Thyroid gland (tissue), 4 donors: ENCODE measurements at regions not wholly inside any gene's neighbourhood (a gene's known extent, or its start where the extent isn't known, plus 50 kb on each side); places are given as distances from the start of the nearest gene placed in this dataset.

ENCODE experiments used
- DNase-seq, 2 donors: peaks; one replicate each; pipeline ENCODE4 v3.0.0-alpha.2; 2019
- H3K27ac ChIP-seq, 3 donors: fragments of 200-600 bp; sonication (generic); 1 replicate in 2 of 3; 2 replicates in 1 of 3; pipeline ENCODE4 v1.5.1; 2016 to 2019; ENCODE audit warnings: mild to moderate bottlenecking in 1 of 3, moderate library complexity in 1 of 3
- H3K27me3 ChIP-seq: fragments of 200-600 bp; sonication (generic); one replicate; pipeline ENCODE4 v1.5.1; 2019
- H3K36me3 ChIP-seq, 2 donors: fragments of 200-600 bp; sonication (generic); one replicate each; pipeline ENCODE4 v1.5.1; 2016 to 2019
- H3K4me1 ChIP-seq, 2 donors: fragments of 200-600 bp; sonication (generic); one replicate each; pipeline ENCODE4 v1.5.1; 2017 to 2019
- H3K4me3 ChIP-seq, 3 donors: fragments of 200-600 bp; sonication (generic); replicated peaks in 1 of 3; 1 replicate in 2 of 3; 2 replicates in 1 of 3; pipeline ENCODE4 v1.5.1; 2016; ENCODE audit warnings: mild to moderate bottlenecking in 1 of 3
- H3K9me3 ChIP-seq: fragments of 200-600 bp; sonication (generic); one replicate; pipeline ENCODE4 v1.5.1; 2017
- POLR2A ChIP-seq, 2 donors: fragments of 450-650 bp; IDR thresholded peaks; one replicate each; pipeline ENCODE4 v1.6.1; 2017; ENCODE audit warnings: antibody characterized with exemption in 2 of 2, mild to moderate bottlenecking in 2 of 2, moderate library complexity in 1 of 2
- WGBS, 2 donors: methylation state at CpG; one replicate each; pipeline ENCODE4 v1.1.5; 2017; 5-methylcytosine and 5-hydroxymethylcytosine counted together
- intact Hi-C: fragments of 100-400 bp; cut with DNase I; formaldehyde crosslinking; loops from one replicate; pipeline ENCODE4 v1.15.1; 2023
- TF ChIP-seq, protein P1 (sequence below), 6 experiments: fragments of 200-600 bp in 3 of 6; fragments of 450-650 bp in 3 of 6; sonication (generic) in 3 of 6; IDR thresholded peaks; one replicate each; pipeline ENCODE4 v1.5.1; 2016 to 2019; ENCODE audit warnings: antibody characterized with exemption in 6 of 6, mild to moderate bottlenecking in 2 of 6, inconsistent platforms in 1 of 6, moderate library complexity in 1 of 6

DNA sequence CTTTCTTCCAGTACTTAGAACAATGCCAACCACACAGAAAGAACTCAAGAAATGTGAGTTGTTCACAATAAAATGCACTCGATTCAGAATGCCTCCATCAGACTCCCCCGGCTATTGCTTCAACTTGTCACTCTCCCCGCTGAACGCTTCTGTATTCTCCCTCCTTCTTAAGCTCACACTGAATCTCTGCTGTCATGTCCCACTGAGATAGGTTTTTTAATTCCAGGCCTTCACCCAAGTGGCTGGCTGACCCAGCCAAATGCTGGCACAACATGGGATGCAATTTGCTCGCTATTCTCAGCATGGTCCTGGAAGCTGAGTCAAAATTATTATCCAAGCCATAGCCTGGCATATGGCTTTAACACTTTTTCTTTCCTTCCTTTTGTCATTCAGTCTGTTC is 76.8 kb upstream of the SERP2 start:
- 94% methylated on average over 5 of the region's 5 CpGs for WGBS, 2 donors
- H3K36me3 ChIP-seq, result no peaks in the 10 kb centered on the region
- peaks cover 14 to 17% of the 10 kb centered on the region in 2 donors for H3K4me1 ChIP-seq
- H3K9me3 ChIP-seq, result no peaks in the 10 kb centered on the region
- no peak for DNase-seq
- intact Hi-C loops, result no loop called here
- H3K4me3 ChIP-seq, result no peak overlapping the region
- H3K27me3 ChIP-seq, result no peaks in the 10 kb centered on the region
- no peak overlapping the region for H3K27ac ChIP-seq
- no peak for TF ChIP-seq POLR2A (IDR thresholded peaks at IDR 0.05)
- TF ChIP-seq, protein P1, sequence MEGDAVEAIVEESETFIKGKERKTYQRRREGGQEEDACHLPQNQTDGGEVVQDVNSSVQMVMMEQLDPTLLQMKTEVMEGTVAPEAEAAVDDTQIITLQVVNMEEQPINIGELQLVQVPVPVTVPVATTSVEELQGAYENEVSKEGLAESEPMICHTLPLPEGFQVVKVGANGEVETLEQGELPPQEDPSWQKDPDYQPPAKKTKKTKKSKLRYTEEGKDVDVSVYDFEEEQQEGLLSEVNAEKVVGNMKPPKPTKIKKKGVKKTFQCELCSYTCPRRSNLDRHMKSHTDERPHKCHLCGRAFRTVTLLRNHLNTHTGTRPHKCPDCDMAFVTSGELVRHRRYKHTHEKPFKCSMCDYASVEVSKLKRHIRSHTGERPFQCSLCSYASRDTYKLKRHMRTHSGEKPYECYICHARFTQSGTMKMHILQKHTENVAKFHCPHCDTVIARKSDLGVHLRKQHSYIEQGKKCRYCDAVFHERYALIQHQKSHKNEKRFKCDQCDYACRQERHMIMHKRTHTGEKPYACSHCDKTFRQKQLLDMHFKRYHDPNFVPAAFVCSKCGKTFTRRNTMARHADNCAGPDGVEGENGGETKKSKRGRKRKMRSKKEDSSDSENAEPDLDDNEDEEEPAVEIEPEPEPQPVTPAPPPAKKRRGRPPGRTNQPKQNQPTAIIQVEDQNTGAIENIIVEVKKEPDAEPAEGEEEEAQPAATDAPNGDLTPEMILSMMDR (IDR thresholded peaks at IDR 0.05), result no peak

DNA sequence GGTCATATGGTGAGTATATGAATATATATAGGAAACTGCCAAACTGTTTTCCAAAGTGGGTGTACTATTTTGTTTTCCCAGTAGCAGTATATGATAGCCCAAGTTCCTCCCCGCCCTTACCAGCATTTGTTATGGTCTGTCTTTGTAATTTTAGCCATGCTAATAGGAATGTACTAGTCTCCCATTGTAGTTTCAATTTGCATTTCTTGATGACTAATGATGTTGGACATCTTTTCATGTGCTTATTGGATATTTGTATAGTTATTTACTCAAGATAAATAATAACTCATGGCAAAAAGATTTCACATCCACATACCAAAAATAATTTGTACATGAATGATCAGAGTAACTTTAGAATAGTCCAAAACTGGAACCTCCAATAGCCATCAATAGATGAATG is 75.3 kb upstream of the SERP2 start:
- peaks cover 14 to 23% of the 10 kb centered on the region in 2 donors for H3K4me1 ChIP-seq
- no peak for DNase-seq
- no peaks in the 10 kb centered on the region for H3K27me3 ChIP-seq
- no peak overlapping the region for H3K4me3 ChIP-seq
- H3K27ac ChIP-seq, result no peak overlapping the region
- WGBS, 2 donors, result 97 to 100% methylated on average over 1 of the region's 1 CpG
- intact Hi-C loops, result no loop called here
- no peaks in the 10 kb centered on the region for H3K36me3 ChIP-seq
- TF ChIP-seq, protein P1 (IDR thresholded peaks at IDR 0.05), result no peak
- no peak for TF ChIP-seq POLR2A (IDR thresholded peaks at IDR 0.05)
- no peaks in the 10 kb centered on the region for H3K9me3 ChIP-seq

DNA sequence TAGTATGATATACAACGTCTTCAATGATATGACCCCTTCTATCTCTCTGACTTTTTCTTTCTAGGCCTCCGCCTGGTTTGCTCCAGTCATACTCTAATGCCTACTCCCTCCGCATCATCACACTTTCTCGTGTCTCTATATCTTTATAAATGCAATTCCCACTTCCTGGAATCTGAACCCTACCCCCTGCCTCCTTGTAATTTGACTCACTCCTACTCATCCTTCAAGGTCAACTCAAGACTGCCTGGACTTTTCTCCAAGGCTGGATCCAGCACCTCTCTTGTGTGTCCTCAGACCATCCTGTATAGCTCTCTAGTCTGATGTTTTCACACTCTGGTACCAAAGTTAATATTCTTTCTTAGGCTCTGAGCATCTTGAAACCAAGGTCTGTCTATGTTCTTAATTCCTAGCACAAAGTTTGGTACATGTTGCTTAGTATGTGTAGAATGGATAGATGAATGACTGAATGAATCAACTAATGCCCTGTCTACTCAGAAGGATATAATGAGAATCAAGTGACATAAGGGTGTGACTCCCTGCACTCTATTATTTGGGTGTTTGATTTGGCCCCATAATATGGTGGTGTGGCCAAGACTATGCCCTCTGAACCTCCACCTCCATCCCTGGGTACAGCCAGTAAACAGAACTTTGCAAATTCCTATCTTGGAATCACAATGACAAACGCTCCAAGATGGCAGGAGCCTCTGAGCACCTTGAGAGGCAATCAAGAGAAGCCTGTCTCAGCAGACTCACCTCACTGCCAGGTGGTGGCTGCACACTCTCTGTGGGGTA is 74.3 kb upstream of the SERP2 start:
- H3K4me1 ChIP-seq, result peaks cover 14 to 32% of the 10 kb centered on the region in 2 donors
- no peak overlapping the region for H3K27ac ChIP-seq
- intact Hi-C loops, result no loop called here
- no peaks in the 10 kb centered on the region for H3K9me3 ChIP-seq
- DNase-seq, result no peak
- 84 to 86% methylated on average over 5 of the region's 5 CpGs for WGBS, 2 donors
- H3K36me3 ChIP-seq, result no peaks in the 10 kb centered on the region
- TF ChIP-seq POLR2A (IDR thresholded peaks at IDR 0.05), result no peak
- TF ChIP-seq, protein P1 (IDR thresholded peaks at IDR 0.05), result no peak
- no peaks in the 10 kb centered on the region for H3K27me3 ChIP-seq
- no peak overlapping the region for H3K4me3 ChIP-seq

DNA sequence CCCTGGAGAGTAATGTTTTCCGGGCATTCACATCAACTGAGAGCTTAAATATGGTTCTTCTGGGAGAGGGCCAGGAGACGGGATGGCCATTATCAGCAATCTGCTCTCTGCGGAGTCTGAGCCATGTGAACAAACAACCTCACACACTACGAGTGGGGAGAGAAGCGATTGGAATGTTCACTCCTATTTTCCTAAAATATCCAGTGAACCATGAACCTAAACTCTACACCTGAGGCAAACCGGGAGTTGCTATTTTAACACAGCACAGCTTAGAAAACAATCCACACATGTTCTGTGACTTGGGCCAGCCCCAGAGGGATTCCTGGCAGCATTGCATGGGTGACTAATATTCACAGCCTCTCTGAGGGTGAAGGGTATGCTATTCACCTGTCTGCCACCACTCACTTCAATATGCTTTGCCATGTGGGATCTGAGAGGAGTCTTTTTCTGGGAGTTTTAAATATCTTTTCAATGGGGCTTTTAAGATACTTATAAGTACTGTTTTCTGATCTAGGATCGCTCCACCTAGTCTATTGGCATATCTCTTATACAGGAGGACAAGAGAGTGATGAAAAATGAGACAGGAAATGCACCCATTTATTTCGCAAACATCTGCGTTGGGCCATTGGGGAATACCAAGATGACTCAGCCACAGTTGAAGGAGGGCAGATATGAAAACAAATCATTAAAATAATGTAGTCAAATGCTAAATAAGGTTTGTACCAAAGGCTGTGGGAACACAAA is 72.6 kb upstream of the SERP2 start:
- Histone ChIP-seq H3K9me3 (no peaks in the 10 kb centered on the region), H3K4me1 (peaks cover 19 to 47% of the 10 kb centered on the region in 2 donors), H3K4me3 (no peak overlapping the region), H3K27ac (peak overlapping the region; percentile 54 to 71 (median 58)), H3K27me3 (no peaks in the 10 kb centered on the region), H3K36me3 (no peaks in the 10 kb centered on the region)
- intact Hi-C loops, result loop anchor here (10.0 kb wide), 1 partner anchor 124 kb away; no protein-coding TSS in a partner anchor
- TF ChIP-seq POLR2A (IDR thresholded peaks at IDR 0.05), result no peak
- TF ChIP-seq, protein P1 (IDR thresholded peaks at IDR 0.05), result peak in 3 of 6 experiments; percentile 15 to 51 (median 27)
- DNase-seq, result peak; percentile 87 to 91
- WGBS, 2 donors, result 25 to 31% methylated on average over 9 of the region's 9 CpGs

DNA sequence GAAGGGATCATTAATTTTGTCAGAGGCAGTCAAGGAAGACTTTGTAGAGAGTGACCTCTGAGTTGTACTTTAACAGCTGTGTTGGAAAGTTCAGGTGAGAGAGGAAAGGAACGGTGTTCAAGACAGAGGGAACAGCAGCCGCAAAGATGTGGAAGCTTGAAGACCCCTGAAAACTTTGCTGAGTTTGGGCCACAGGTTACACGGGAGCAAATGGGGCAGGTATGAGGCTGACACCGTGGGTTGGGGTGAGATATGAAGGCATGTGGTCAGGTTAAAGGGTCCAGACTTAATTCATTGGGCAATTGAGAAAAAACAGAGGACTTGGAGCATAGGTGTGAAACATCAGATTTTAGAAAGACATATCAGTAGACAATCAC is 72.0 kb upstream of the SERP2 start:
- TF ChIP-seq, protein P1 (IDR thresholded peaks at IDR 0.05), result no peak
- TF ChIP-seq POLR2A (IDR thresholded peaks at IDR 0.05), result no peak
- intact Hi-C loops, result loop anchor here (10.0 kb wide), 1 partner anchor 123 kb away; no protein-coding TSS in a partner anchor
- Histone ChIP-seq H3K9me3 (no peaks in the 10 kb centered on the region), H3K36me3 (no peaks in the 10 kb centered on the region), H3K4me1 (peaks cover 19 to 48% of the 10 kb centered on the region in 2 donors), H3K27me3 (no peaks in the 10 kb centered on the region), H3K27ac (peak overlapping the region; percentile 54 to 63 (median 57)), H3K4me3 (no peak overlapping the region)
- DNase-seq, result no peak
- WGBS, 2 donors, result 77 to 93% methylated on average over 4 of the region's 4 CpGs
